GM21619 (cell line): ENCODE measurements at regions not wholly inside any gene's neighbourhood (a gene's known extent, or its start where the extent isn't known, plus 50 kb on each side); places are given as distances from the start of the nearest gene placed in this dataset.

Experiments used
- ATAC-seq: cut with Tn5 transposase; IDR thresholded peaks from one replicate; pipeline ENCODE4 v1.9.1; 2021; ENCODE audit not compliant: unreplicated experiment

GRCh38 chr19:30082611-30083010 is 140.6 kb downstream of the URI1 start:
- no peak for ATAC-seq

- no peak for ATAC-seq
These were observed 141.2 kb downstream of the URI1 start for GRCh38 chr19:30083125-30083681.

- no peak for ATAC-seq
These were observed 141.7 kb downstream of the URI1 start for GRCh38 chr19:30083701-30084156.

GRCh38 chr19:30084390-30084819 is 142.4 kb downstream of the URI1 start:
- no peak for ATAC-seq

- no peak for ATAC-seq
These were observed 143.4 kb downstream of the URI1 start for GRCh38 chr19:30085394-30085793.

GRCh38 chr19:30086220-30086619 is 144.2 kb downstream of the URI1 start:
- ATAC-seq = no peak

- ATAC-seq = no peak
These were observed 144.9 kb downstream of the URI1 start for GRCh38 chr19:30086916-30087315.

- ATAC-seq = no peak
These were observed 145.5 kb downstream of the URI1 start for GRCh38 chr19:30087381-30088138.

- ATAC-seq = no peak
These were observed 146.5 kb downstream of the URI1 start for GRCh38 chr19:30088567-30088966.

- no peak for ATAC-seq
These were observed 147.1 kb downstream of the URI1 start for GRCh38 chr19:30089086-30089665.

- no peak for ATAC-seq
These were observed 148.4 kb downstream of the URI1 start for GRCh38 chr19:30090476-30090875.

- no peak for ATAC-seq
These were observed 148.9 kb downstream of the URI1 start for GRCh38 chr19:30090963-30091362.

- ATAC-seq = no peak
These were observed 149.4 kb downstream of the URI1 start for GRCh38 chr19:30091456-30091855.

- no peak for ATAC-seq
These were observed 149.8 kb downstream of the URI1 start for GRCh38 chr19:30091856-30092255.

- no peak for ATAC-seq
These were observed 150.9 kb downstream of the URI1 start for GRCh38 chr19:30092721-30093569.

GRCh38 chr19:30093966-30094755 is 152.1 kb downstream of the URI1 start:
- no peak for ATAC-seq

GRCh38 chr19:30094756-30095140 is 152.7 kb downstream of the URI1 start:
- no peak for ATAC-seq

GRCh38 chr19:30095171-30095570 is 153.1 kb downstream of the URI1 start:
- no peak for ATAC-seq

GRCh38 chr19:30096596-30097370 is 154.7 kb downstream of the URI1 start:
- ATAC-seq = no peak

- ATAC-seq = no peak
These were observed 155.8 kb downstream of the URI1 start for GRCh38 chr19:30097746-30098280.
